ENCODE measurements at regions not wholly inside any gene's neighbourhood (a gene's known extent, or its start where the extent isn't known, plus 50 kb on each side); places are given as distances from the start of the nearest gene placed in this dataset.

GRCh38 chr2:12636837-12637581 is 79.7 kb upstream of the TRIB2 start:
- ChIA-PET CTCF (ENCODE audit: unreplicated experiment) (no interaction called here), POLR2A (interaction anchor here (1.5 to 1.8 kb wide), 2 partner anchors 24 to 50 kb away, joined by 3 to 7 read pairs; no protein-coding TSS in a partner anchor)
- Histone ChIP-seq H3K36me3 (ENCODE audit: insufficient read depth, low read length) (no peaks in the 10 kb centered on the region), H3K4me3 (ENCODE audit: low read depth, low read length, poor library complexity, severe bottlenecking) (no peak overlapping the region), H4K20me1 (ENCODE audit: insufficient read depth, low read length) (no peaks in the 10 kb centered on the region), H3K27ac (ENCODE audit: low read depth, low read length, poor library complexity, severe bottlenecking) (no peak overlapping the region), H3K4me1 (ENCODE audit: insufficient read depth, low read length, poor library complexity, severe bottlenecking) (no peaks in the 10 kb centered on the region), H3K9me2 (ENCODE audit: insufficient read depth, low read length) (no peaks in the 10 kb centered on the region), H2AFZ (ENCODE audit: low read length) (no peak overlapping the region), H3K4me2 (ENCODE audit: low read length) (no peak overlapping the region), H3K79me2 (ENCODE audit: insufficient read depth, low read depth, low read length) (no peaks in the 10 kb centered on the region), H3K9me3 (ENCODE audit: low read length) (no peaks in the 10 kb centered on the region)
- intact Hi-C loops (cut with micrococcal nuclease; ENCODE audit: unreplicated experiment) = no loop called here
- no peak for TF ChIP-seq CTCF (conservative IDR thresholded peaks at IDR 0.05; ENCODE audit: low read length)
- TF ChIP-seq EZH2phosphoT487 (IDR thresholded peaks at IDR 0.05; ENCODE audit: borderline replicate concordance, low read depth, low read length) = no peak
- no peak for DNase-seq (ENCODE audit: low spot score)
- no TSS peak for BruUV-seq (replicated peaks)

- Histone ChIP-seq H3K4me1 (ENCODE audit: insufficient read depth, low read length, poor library complexity, severe bottlenecking) (no peaks in the 10 kb centered on the region), H3K9me2 (ENCODE audit: insufficient read depth, low read length) (no peaks in the 10 kb centered on the region), H3K79me2 (ENCODE audit: insufficient read depth, low read depth, low read length) (no peaks in the 10 kb centered on the region), H3K4me3 (ENCODE audit: low read depth, low read length, poor library complexity, severe bottlenecking) (no peak overlapping the region), H3K9me3 (ENCODE audit: low read length) (no peaks in the 10 kb centered on the region), H3K27ac (ENCODE audit: low read depth, low read length, poor library complexity, severe bottlenecking) (no peak overlapping the region), H3K36me3 (ENCODE audit: insufficient read depth, low read length) (no peaks in the 10 kb centered on the region), H4K20me1 (ENCODE audit: insufficient read depth, low read length) (no peaks in the 10 kb centered on the region), H3K4me2 (ENCODE audit: low read length) (no peak overlapping the region), H2AFZ (ENCODE audit: low read length) (no peak overlapping the region)
- BruUV-seq (replicated peaks) = no TSS peak
- intact Hi-C loops (cut with micrococcal nuclease; ENCODE audit: unreplicated experiment) = no loop called here
- TF ChIP-seq CTCF (conservative IDR thresholded peaks at IDR 0.05; ENCODE audit: low read length) (no peak), EZH2phosphoT487 (IDR thresholded peaks at IDR 0.05; ENCODE audit: borderline replicate concordance, low read depth, low read length) (no peak)
- CTCF ChIA-PET (ENCODE audit: unreplicated experiment) = no interaction called here
- no peak for DNase-seq (ENCODE audit: low spot score)
- POLR2A ChIA-PET = interaction anchor here (1.5 to 1.8 kb wide), 2 partner anchors 25 to 51 kb away, joined by 3 to 7 read pairs; no protein-coding TSS in a partner anchor
These were observed 79.0 kb upstream of the TRIB2 start for GRCh38 chr2:12637754-12638153.

GRCh38 chr2:12641441-12641840 is 75.3 kb upstream of the TRIB2 start:
- intact Hi-C loops (cut with micrococcal nuclease; ENCODE audit: unreplicated experiment) = no loop called here
- no peak overlapping the region for H3K4me2 ChIP-seq (ENCODE audit: low read length)
- no TSS peak for BruUV-seq (replicated peaks)
- no peaks in the 10 kb centered on the region for H3K79me2 ChIP-seq (ENCODE audit: insufficient read depth, low read depth, low read length)
- ChIA-PET POLR2A (interaction anchor here (0.7 to 1.4 kb wide), 3 partner anchors 17 to 98 kb away, joined by 3 to 5 read pairs (median 3); no protein-coding TSS in a partner anchor), CTCF (ENCODE audit: unreplicated experiment) (no interaction called here)
- no peaks in the 10 kb centered on the region for H3K9me3 ChIP-seq (ENCODE audit: low read length)
- DNase-seq (ENCODE audit: low spot score) = no peak
- H4K20me1 ChIP-seq (ENCODE audit: insufficient read depth, low read length) = no peaks in the 10 kb centered on the region
- H3K4me1 ChIP-seq (ENCODE audit: insufficient read depth, low read length, poor library complexity, severe bottlenecking) = no peaks in the 10 kb centered on the region
- no peak for TF ChIP-seq CTCF (conservative IDR thresholded peaks at IDR 0.05; ENCODE audit: low read length)
- no peak for TF ChIP-seq EZH2phosphoT487 (IDR thresholded peaks at IDR 0.05; ENCODE audit: borderline replicate concordance, low read depth, low read length)
- H3K4me3 ChIP-seq (ENCODE audit: low read depth, low read length, poor library complexity, severe bottlenecking) = no peak overlapping the region
- H3K27ac ChIP-seq (ENCODE audit: low read depth, low read length, poor library complexity, severe bottlenecking) = no peak overlapping the region
- H3K9me2 ChIP-seq (ENCODE audit: insufficient read depth, low read length) = no peaks in the 10 kb centered on the region
- no peaks in the 10 kb centered on the region for H3K36me3 ChIP-seq (ENCODE audit: insufficient read depth, low read length)
- no peak overlapping the region for H2AFZ ChIP-seq (ENCODE audit: low read length)
